ENCODE measurements at regions not wholly inside any gene's neighbourhood (a gene's known extent, or its start where the extent isn't known, plus 50 kb on each side); places are given as distances from the start of the nearest gene placed in this dataset.

- TF ChIP-seq CTCF (IDR thresholded peaks at IDR 0.05) = no peak
- TF ChIP-seq ZFX (IDR thresholded peaks at IDR 0.05; ENCODE audit: borderline replicate concordance) = no peak
Measured at GRCh38 chr5:110359221-110359620, 367.2 kb downstream of the TMEM232 start.

Measured in 22Rv1 (cell line).